HepG2 (cell line): ENCODE measurements at regions not wholly inside any gene's neighbourhood (a gene's known extent, or its start where the extent isn't known, plus 50 kb on each side); places are given as distances from the start of the nearest gene placed in this dataset.
A peak's percentile ranks its signal among the peaks of the same experiment; 100 is the strongest.

Source experiments
- ARHGAP35 ChIP-seq: sonication (generic); formaldehyde crosslinking; IDR thresholded peaks from 2 replicates; pipeline ENCODE4 v1.9.0; 2022; ENCODE audit warnings: mild to moderate bottlenecking, inconsistent platforms, moderate library complexity, missing genetic modification reagents, borderline replicate concordance
- ARID2 ChIP-seq: sonication (generic); formaldehyde crosslinking; IDR thresholded peaks from 2 replicates; pipeline ENCODE4 v1.8.1; 2022; ENCODE audit warnings: mild to moderate bottlenecking, missing genetic modification reagents, borderline replicate concordance
- ATRX ChIP-seq: sonication (generic); formaldehyde crosslinking; IDR thresholded peaks from 2 replicates; pipeline ENCODE4 v1.4.0; 2020; ENCODE audit warnings: missing genetic modification reagents, borderline replicate concordance
- EP300 ChIP-seq, 3 experiments: sonication (generic) in 1 of 3; formaldehyde crosslinking in 1 of 3; IDR thresholded peaks; 2 replicates each; pipeline versions ENCODE4 v1.5.1 to v1.6.1; 2011 to 2020; ENCODE audit warnings: low read depth in 2 of 3, low read length in 2 of 3, borderline replicate concordance in 1 of 3, improper control_type of control experiment in 1 of 3, mild to moderate bottlenecking in 1 of 3, missing genetic modification reagents in 1 of 3, moderate library complexity in 1 of 3
- GATAD2A ChIP-seq: IDR thresholded peaks from 2 replicates; pipeline ENCODE4 v1.6.1; 2016
- GZF1 ChIP-seq: sonication (generic); formaldehyde crosslinking; IDR thresholded peaks from 2 replicates; pipeline ENCODE4 v1.5.1; 2020; ENCODE audit warnings: mild to moderate bottlenecking, missing genetic modification reagents
- HOXD1 ChIP-seq: sonication (generic); formaldehyde crosslinking; IDR thresholded peaks from 2 replicates; pipeline ENCODE4 v1.5.0; 2020; ENCODE audit warnings: missing genetic modification reagents
- IRX3 ChIP-seq: sonication (generic); formaldehyde crosslinking; IDR thresholded peaks from 2 replicates; pipeline ENCODE4 v1.8.1; 2023; ENCODE audit warnings: mild to moderate bottlenecking, low read depth, missing genetic modification reagents, borderline replicate concordance
- KDM1A ChIP-seq: IDR thresholded peaks from 2 replicates; pipeline ENCODE4 v1.6.1; 2016; ENCODE audit warnings: missing compliant biosample characterization
- KLF9 ChIP-seq: IDR thresholded peaks from 2 replicates; pipeline ENCODE4 v1.6.1; 2016; ENCODE audit warnings: low read depth
- NFKB2 ChIP-seq: sonication (generic); formaldehyde crosslinking; IDR thresholded peaks from 2 replicates; pipeline ENCODE4 v1.4.0; 2020; ENCODE audit warnings: missing genetic modification reagents, borderline replicate concordance
- NR3C1 ChIP-seq: sonication (generic); formaldehyde crosslinking; IDR thresholded peaks from 2 replicates; pipeline ENCODE4 v1.4.0; 2020; ENCODE audit warnings: missing genetic modification reagents
- RNF2 ChIP-seq: fragments of 450-650 bp; conservative IDR thresholded peaks from 2 replicates; pipeline ENCODE4 v1.6.1; 2016; ENCODE audit warnings: low read depth
- SP1 ChIP-seq, 2 experiments: fragments of 450-650 bp in 1 of 2; sonication (generic) in 1 of 2; formaldehyde crosslinking in 1 of 2; IDR thresholded peaks; 2 replicates each; pipeline versions ENCODE4 v1.4.0 to v1.6.1; 2016 to 2020; ENCODE audit warnings: missing genetic modification reagents in 1 of 2
- STAT5B ChIP-seq: sonication (generic); formaldehyde crosslinking; IDR thresholded peaks from 2 replicates; pipeline ENCODE4 v1.4.0; 2020; ENCODE audit warnings: missing genetic modification reagents
- ZNF138 ChIP-seq: sonication (generic); formaldehyde crosslinking; IDR thresholded peaks from 2 replicates; pipeline ENCODE4 v1.5.0; 2020; ENCODE audit warnings: mild to moderate bottlenecking, low read depth, missing genetic modification reagents
- ZNF256 ChIP-seq: sonication (generic); formaldehyde crosslinking; conservative IDR thresholded peaks from 2 replicates; pipeline ENCODE4 v1.4.0; 2020; ENCODE audit warnings: missing genetic modification reagents
- ZNF672 ChIP-seq: sonication (generic); formaldehyde crosslinking; IDR thresholded peaks from 2 replicates; pipeline ENCODE4 v1.8.1; 2022; ENCODE audit warnings: missing genetic modification reagents
- ZNF761 ChIP-seq: sonication (generic); formaldehyde crosslinking; conservative IDR thresholded peaks from 2 replicates; pipeline ENCODE4 v1.4.0; 2020; ENCODE audit warnings: mild to moderate bottlenecking, missing genetic modification reagents
- ZNF790 ChIP-seq: sonication (generic); formaldehyde crosslinking; IDR thresholded peaks from 2 replicates; pipeline ENCODE4 v1.8.0; 2022; ENCODE audit warnings: missing genetic modification reagents, mild to moderate bottlenecking, borderline replicate concordance
- TF ChIP-seq, protein P1 (sequence below): sonication (generic); formaldehyde crosslinking; conservative IDR thresholded peaks from 2 replicates; pipeline ENCODE4 v1.8.0; 2022; ENCODE audit warnings: low read depth, missing genetic modification reagents
- TF ChIP-seq, protein P2 (sequence below): sonication (generic); formaldehyde crosslinking; IDR thresholded peaks from 2 replicates; pipeline ENCODE4 v1.8.0; 2022; ENCODE audit warnings: mild to moderate bottlenecking, missing genetic modification reagents; ENCODE audit not compliant: insufficient replicate concordance
- TF ChIP-seq, protein P3 (sequence below): sonication (generic); formaldehyde crosslinking; IDR thresholded peaks from 2 replicates; pipeline ENCODE4 v1.8.0; 2022; ENCODE audit warnings: missing genetic modification reagents, mild to moderate bottlenecking, borderline replicate concordance
- TF ChIP-seq, protein P4 (sequence below): sonication (generic); formaldehyde crosslinking; conservative IDR thresholded peaks from 2 replicates; pipeline ENCODE4 v1.4.0; 2020; ENCODE audit warnings: missing genetic modification reagents

DNA sequence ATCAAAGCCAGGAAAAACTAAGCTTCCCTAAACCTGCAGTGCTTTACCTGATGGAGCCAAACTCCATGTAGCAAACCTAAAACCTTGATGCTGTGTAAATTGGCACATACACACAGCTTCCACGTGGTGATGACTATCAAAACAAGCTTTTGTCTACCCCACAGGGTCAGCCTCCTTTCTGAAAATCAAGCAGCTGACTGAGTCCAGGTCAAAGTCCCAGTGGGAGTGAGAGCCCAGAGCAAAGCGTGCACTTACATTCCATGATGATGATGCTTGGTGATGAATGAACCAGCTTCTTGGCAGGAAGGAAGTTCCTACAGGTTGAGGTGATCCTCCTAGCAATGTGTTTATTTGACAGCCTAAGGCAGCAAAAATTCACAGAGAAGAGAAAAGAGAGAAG lies 630.0 kb upstream of the TBX3 start (continued):
- TF ChIP-seq ARHGAP35 (CRISPR knock-in tag): no peak
- no peak for TF ChIP-seq SP1 (IDR thresholded peaks at IDR 0.05)
- no peak for TF ChIP-seq SP1 (CRISPR knock-in tag; IDR thresholded peaks at IDR 0.05)
- TF ChIP-seq ATRX (CRISPR knock-in tag): no peak
- TF ChIP-seq ZNF256 (CRISPR knock-in tag): no peak
- TF ChIP-seq EP300 (IDR thresholded peaks at IDR 0.05; ENCODE audit: low read depth in 2 of 2, low read length in 2 of 2): peak in 1 of 2 experiments; percentile 72; a peak in 1 of 4 replicates
- TF ChIP-seq EP300 (CRISPR knock-in tag; IDR thresholded peaks at IDR 0.05; ENCODE audit: borderline replicate concordance): peak; percentile 26; the same call in 1 of the 2 replicates
- TF ChIP-seq ARID2: no peak
- TF ChIP-seq, protein P1, sequence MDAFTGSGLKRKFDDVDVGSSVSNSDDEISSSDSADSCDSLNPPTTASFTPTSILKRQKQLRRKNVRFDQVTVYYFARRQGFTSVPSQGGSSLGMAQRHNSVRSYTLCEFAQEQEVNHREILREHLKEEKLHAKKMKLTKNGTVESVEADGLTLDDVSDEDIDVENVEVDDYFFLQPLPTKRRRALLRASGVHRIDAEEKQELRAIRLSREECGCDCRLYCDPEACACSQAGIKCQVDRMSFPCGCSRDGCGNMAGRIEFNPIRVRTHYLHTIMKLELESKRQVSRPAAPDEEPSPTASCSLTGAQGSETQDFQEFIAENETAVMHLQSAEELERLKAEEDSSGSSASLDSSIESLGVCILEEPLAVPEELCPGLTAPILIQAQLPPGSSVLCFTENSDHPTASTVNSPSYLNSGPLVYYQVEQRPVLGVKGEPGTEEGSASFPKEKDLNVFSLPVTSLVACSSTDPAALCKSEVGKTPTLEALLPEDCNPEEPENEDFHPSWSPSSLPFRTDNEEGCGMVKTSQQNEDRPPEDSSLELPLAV: no peak
- TF ChIP-seq, protein P2, sequence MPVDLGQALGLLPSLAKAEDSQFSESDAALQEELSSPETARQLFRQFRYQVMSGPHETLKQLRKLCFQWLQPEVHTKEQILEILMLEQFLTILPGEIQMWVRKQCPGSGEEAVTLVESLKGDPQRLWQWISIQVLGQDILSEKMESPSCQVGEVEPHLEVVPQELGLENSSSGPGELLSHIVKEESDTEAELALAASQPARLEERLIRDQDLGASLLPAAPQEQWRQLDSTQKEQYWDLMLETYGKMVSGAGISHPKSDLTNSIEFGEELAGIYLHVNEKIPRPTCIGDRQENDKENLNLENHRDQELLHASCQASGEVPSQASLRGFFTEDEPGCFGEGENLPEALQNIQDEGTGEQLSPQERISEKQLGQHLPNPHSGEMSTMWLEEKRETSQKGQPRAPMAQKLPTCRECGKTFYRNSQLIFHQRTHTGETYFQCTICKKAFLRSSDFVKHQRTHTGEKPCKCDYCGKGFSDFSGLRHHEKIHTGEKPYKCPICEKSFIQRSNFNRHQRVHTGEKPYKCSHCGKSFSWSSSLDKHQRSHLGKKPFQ: no peak
- TF ChIP-seq KLF9: no peak
- no peak for TF ChIP-seq ZNF672
- no peak for TF ChIP-seq ZNF761 (CRISPR knock-in tag)
- peak; percentile 90 for TF ChIP-seq GATAD2A (CRISPR knock-in tag)
- no peak for TF ChIP-seq RNF2
- TF ChIP-seq, protein P3, sequence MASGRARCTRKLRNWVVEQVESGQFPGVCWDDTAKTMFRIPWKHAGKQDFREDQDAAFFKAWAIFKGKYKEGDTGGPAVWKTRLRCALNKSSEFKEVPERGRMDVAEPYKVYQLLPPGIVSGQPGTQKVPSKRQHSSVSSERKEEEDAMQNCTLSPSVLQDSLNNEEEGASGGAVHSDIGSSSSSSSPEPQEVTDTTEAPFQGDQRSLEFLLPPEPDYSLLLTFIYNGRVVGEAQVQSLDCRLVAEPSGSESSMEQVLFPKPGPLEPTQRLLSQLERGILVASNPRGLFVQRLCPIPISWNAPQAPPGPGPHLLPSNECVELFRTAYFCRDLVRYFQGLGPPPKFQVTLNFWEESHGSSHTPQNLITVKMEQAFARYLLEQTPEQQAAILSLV (CRISPR knock-in tag): no peak
- TF ChIP-seq NR3C1 (CRISPR knock-in tag): no peak
- TF ChIP-seq ZNF790 (CRISPR knock-in tag): no peak
- no peak for TF ChIP-seq NFKB2
- no peak for TF ChIP-seq GZF1 (CRISPR knock-in tag)
- TF ChIP-seq HOXD1: no peak
- no peak for TF ChIP-seq IRX3
- TF ChIP-seq KDM1A (CRISPR knock-in tag): 0 out of 2 replicates have a peak, but pooled peaks have one; percentile 8
- TF ChIP-seq, protein P4, sequence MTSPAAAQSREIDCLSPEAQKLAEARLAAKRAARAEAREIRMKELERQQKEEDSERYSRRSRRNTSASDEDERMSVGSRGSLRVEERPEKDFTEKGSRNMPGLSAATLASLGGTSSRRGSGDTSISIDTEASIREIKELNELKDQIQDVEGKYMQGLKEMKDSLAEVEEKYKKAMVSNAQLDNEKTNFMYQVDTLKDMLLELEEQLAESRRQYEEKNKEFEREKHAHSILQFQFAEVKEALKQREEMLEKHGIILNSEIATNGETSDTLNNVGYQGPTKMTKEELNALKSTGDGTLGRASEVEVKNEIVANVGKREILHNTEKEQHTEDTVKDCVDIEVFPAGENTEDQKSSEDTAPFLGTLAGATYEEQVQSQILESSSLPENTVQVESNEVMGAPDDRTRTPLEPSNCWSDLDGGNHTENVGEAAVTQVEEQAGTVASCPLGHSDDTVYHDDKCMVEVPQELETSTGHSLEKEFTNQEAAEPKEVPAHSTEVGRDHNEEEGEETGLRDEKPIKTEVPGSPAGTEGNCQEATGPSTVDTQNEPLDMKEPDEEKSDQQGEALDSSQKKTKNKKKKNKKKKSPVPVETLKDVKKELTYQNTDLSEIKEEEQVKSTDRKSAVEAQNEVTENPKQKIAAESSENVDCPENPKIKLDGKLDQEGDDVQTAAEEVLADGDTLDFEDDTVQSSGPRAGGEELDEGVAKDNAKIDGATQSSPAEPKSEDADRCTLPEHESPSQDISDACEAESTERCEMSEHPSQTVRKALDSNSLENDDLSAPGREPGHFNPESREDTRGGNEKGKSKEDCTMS: no peak
- TF ChIP-seq STAT5B: no peak
- TF ChIP-seq ZNF138 (CRISPR knock-in tag): no peak
